H9 (cell line): ENCODE measurements at regions not wholly inside any gene's neighbourhood (a gene's known extent, or its start where the extent isn't known, plus 50 kb on each side); places are given as distances from the start of the nearest gene placed in this dataset.

Source experiments
- DNase-seq: peaks from one replicate; pipeline ENCODE4 v3.0.0-alpha.2; 2017
- H2AFZ ChIP-seq: one replicate; pipeline ENCODE4 v1.6.1; 2013; ENCODE audit warnings: mild to moderate bottlenecking, low read length, control low read depth, moderate library complexity
- H2AK5ac ChIP-seq: 2 replicates; pipeline ENCODE4 v1.6.1; 2013; ENCODE audit warnings: low read length, control low read depth, mixed read lengths; ENCODE audit not compliant: insufficient read length
- H2BK120ac ChIP-seq: one replicate; pipeline ENCODE4 v1.6.1; 2013; ENCODE audit warnings: low read depth, mild to moderate bottlenecking, low read length, control low read depth, inconsistent platforms; ENCODE audit not compliant: poor library complexity, severe bottlenecking
- H2BK12ac ChIP-seq: 2 replicates; pipeline ENCODE4 v1.6.1; 2013; ENCODE audit warnings: low read length, control low read depth, mixed read lengths, low read depth; ENCODE audit not compliant: insufficient read length
- H2BK15ac ChIP-seq: 2 replicates; pipeline ENCODE4 v1.6.1; 2013; ENCODE audit warnings: low read depth, low read length, control low read depth
- H2BK20ac ChIP-seq: one replicate; pipeline ENCODE4 v1.6.1; 2013; ENCODE audit warnings: low read depth, mild to moderate bottlenecking, low read length, control low read depth, inconsistent platforms; ENCODE audit not compliant: poor library complexity, severe bottlenecking
- H2BK5ac ChIP-seq: 2 replicates; pipeline ENCODE4 v1.6.1; 2013; ENCODE audit warnings: low read length, control low read depth, mixed read lengths; ENCODE audit not compliant: insufficient read length
- H3K14ac ChIP-seq: 2 replicates; pipeline ENCODE4 v1.6.1; 2013; ENCODE audit warnings: low read length, control low read depth; ENCODE audit not compliant: insufficient read depth
- H3K18ac ChIP-seq: 2 replicates; pipeline ENCODE4 v1.6.1; 2013; ENCODE audit warnings: low read depth, mild to moderate bottlenecking, mixed read lengths, low read length, control low read depth; ENCODE audit not compliant: insufficient read length
- H3K23ac ChIP-seq: 2 replicates; pipeline ENCODE4 v1.6.1; 2013; ENCODE audit warnings: low read length, control low read depth, mixed read lengths, low read depth; ENCODE audit not compliant: insufficient read length
- H3K23me2 ChIP-seq: 2 replicates; pipeline ENCODE4 v1.6.1; 2013; ENCODE audit warnings: low read depth, mild to moderate bottlenecking, mixed read lengths, low read length, control low read depth; ENCODE audit not compliant: insufficient read length, poor library complexity, severe bottlenecking
- H3K27ac ChIP-seq: 2 replicates; pipeline ENCODE4 v1.5.1; 2013; ENCODE audit warnings: low read length, control low read depth, mixed read lengths, low read depth; ENCODE audit not compliant: insufficient read length
- H3K27me3 ChIP-seq: 2 replicates; pipeline ENCODE4 v1.6.1; 2013; ENCODE audit warnings: low read length, control low read depth, inconsistent platforms; ENCODE audit not compliant: insufficient read depth
- H3K4ac ChIP-seq: 2 replicates; pipeline ENCODE4 v1.6.1; 2013; ENCODE audit warnings: low read depth, mild to moderate bottlenecking, control low read depth, inconsistent platforms, low read length, moderate library complexity
- H3K4me1 ChIP-seq: 2 replicates; pipeline ENCODE4 v1.6.1; 2013; ENCODE audit warnings: low read length, control low read depth, inconsistent platforms; ENCODE audit not compliant: insufficient read depth
- H3K4me2 ChIP-seq: 2 replicates; pipeline ENCODE4 v1.6.1; 2013; ENCODE audit warnings: low read length, control low read depth, mixed read lengths; ENCODE audit not compliant: insufficient read length, insufficient read depth
- H3K56ac ChIP-seq: 2 replicates; pipeline ENCODE4 v1.6.1; 2013; ENCODE audit warnings: low read depth, mild to moderate bottlenecking, mixed read lengths, low read length, control low read depth; ENCODE audit not compliant: insufficient read length
- H3K79me1 ChIP-seq: 2 replicates; pipeline ENCODE4 v1.6.1; 2013; ENCODE audit warnings: low read depth, mild to moderate bottlenecking, moderate library complexity, low read length, control low read depth, inconsistent platforms; ENCODE audit not compliant: insufficient read depth, poor library complexity, severe bottlenecking
- H3K79me2 ChIP-seq: 2 replicates; pipeline ENCODE4 v1.6.1; 2013; ENCODE audit warnings: low read length, control low read depth, inconsistent platforms; ENCODE audit not compliant: insufficient read depth
- H3K9ac ChIP-seq: 2 replicates; pipeline ENCODE4 v1.6.1; 2013; ENCODE audit warnings: low read length, control low read depth, mixed read lengths; ENCODE audit not compliant: insufficient read length; ENCODE audit errors: extremely low read depth
- H3K9me3 ChIP-seq: one replicate; pipeline ENCODE4 v1.6.1; 2013; ENCODE audit warnings: low read depth, low read length, inconsistent platforms; ENCODE audit not compliant: control insufficient read depth
- H3T11ph ChIP-seq: one replicate; pipeline ENCODE4 v1.6.1; 2013; ENCODE audit warnings: mild to moderate bottlenecking, low read length, control low read depth, inconsistent platforms
- H4K20me1 ChIP-seq: one replicate; pipeline ENCODE4 v1.6.1; 2013; ENCODE audit not compliant: control insufficient read depth, insufficient read length, insufficient read depth
- H4K5ac ChIP-seq: 2 replicates; pipeline ENCODE4 v1.6.1; 2013; ENCODE audit warnings: low read depth, mild to moderate bottlenecking, mixed read lengths, low read length, control low read depth; ENCODE audit not compliant: insufficient read length
- H4K8ac ChIP-seq: replicated peaks from 2 replicates; pipeline ENCODE4 v1.6.1; 2013; ENCODE audit warnings: low read length, control low read depth, mixed read lengths, low read depth; ENCODE audit not compliant: insufficient read length
- H4K91ac ChIP-seq: 2 replicates; pipeline ENCODE4 v1.6.1; 2013; ENCODE audit warnings: low read depth, mild to moderate bottlenecking, moderate library complexity, mixed read lengths, low read length, control low read depth; ENCODE audit not compliant: insufficient read length
- H3K27ac Mint-ChIP-seq, 3 experiments: 2 replicates in 2 of 3; 3 replicates in 1 of 3; pipeline ENCODE4 v1.8.0; 2020 to 2021; ENCODE audit warnings: mixed read lengths in 3 of 3, mild to moderate bottlenecking in 1 of 3, moderate library complexity in 1 of 3
- H3K27me3 Mint-ChIP-seq: 2 replicates; pipeline ENCODE4 v1.8.0; 2021; ENCODE audit warnings: low read depth, mild to moderate bottlenecking, moderate library complexity, mixed read lengths
- H3K36me3 Mint-ChIP-seq, 3 experiments: 2 replicates in 2 of 3; 3 replicates in 1 of 3; pipeline ENCODE4 v1.8.0; 2020 to 2021; ENCODE audit warnings: low read depth in 3 of 3, mixed read lengths in 3 of 3; ENCODE audit not compliant: insufficient read depth in 1 of 3
- H3K4me1 Mint-ChIP-seq, 2 experiments: 2 replicates each; pipeline ENCODE4 v1.8.0; 2020; ENCODE audit warnings: mixed read lengths in 2 of 2
- H3K4me3 Mint-ChIP-seq, 2 experiments: 2 replicates in 1 of 2; 3 replicates in 1 of 2; pipeline ENCODE4 v1.8.0; 2020 to 2021; ENCODE audit warnings: mild to moderate bottlenecking in 2 of 2, mixed read lengths in 2 of 2, moderate library complexity in 1 of 2
- H3K9me3 Mint-ChIP-seq, 2 experiments: 2 replicates in 1 of 2; 3 replicates in 1 of 2; pipeline ENCODE4 v1.8.0; 2020; ENCODE audit warnings: mild to moderate bottlenecking in 2 of 2, mixed read lengths in 2 of 2, moderate library complexity in 1 of 2
- CTCF ChIP-seq: fragments of 200-600 bp; sonication (generic); conservative IDR thresholded peaks from 3 replicates; pipeline ENCODE4 v1.8.0; 2021; ENCODE audit warnings: antibody characterized with exemption, mild to moderate bottlenecking
- WGBS: extraction: QIAGEN DNeasy Blood & Tissue Kit; methylation state at CpG from one replicate; pipeline ENCODE4 v1.1.7; 2013; ENCODE audit warnings: missing lambda C conversion rate, low lambda C conversion rate, mixed read lengths; ENCODE audit not compliant: insufficient read length; ENCODE audit errors: extremely low coverage; 5-methylcytosine and 5-hydroxymethylcytosine counted together

GRCh38 chr7:3175285-3175902 is 125.7 kb upstream of the SDK1 start:
- no CpG with 5 or more reads among the region's 9 CpGs for WGBS
- Histone ChIP-seq H4K5ac (no peak overlapping the region), H2AK5ac (no peak overlapping the region), H3K27me3 (no peaks in the 10 kb centered on the region), H3K9me3 (no peaks in the 10 kb centered on the region), H3K23me2 (no peaks in the 10 kb centered on the region), H3K4me1 (peaks cover 2% of the 10 kb centered on the region; the same call in 1 of the 2 replicates), H3K4me2 (no peak overlapping the region), H2BK20ac (no peak overlapping the region), H3K18ac (no peak overlapping the region), H2BK5ac (no peak overlapping the region), H3K27ac (no peak overlapping the region), H2BK15ac (no peak overlapping the region), H3T11ph (no peak overlapping the region), H3K9ac (no peak overlapping the region), H3K79me1 (no peaks in the 10 kb centered on the region), H4K91ac (no peak overlapping the region), H3K79me2 (no peaks in the 10 kb centered on the region), H4K20me1 (no peaks in the 10 kb centered on the region), H4K8ac (no peak overlapping the region), H2AFZ (no peak overlapping the region), H2BK12ac (no peak overlapping the region), H3K4ac (no peak overlapping the region), H3K14ac (no peak overlapping the region; the same call in 1 of the 2 replicates), H3K56ac (no peak overlapping the region), H2BK120ac (no peak overlapping the region), H3K23ac (no peak overlapping the region)
- no peak for DNase-seq
- peaks cover 6 to 9% of the 10 kb centered on the region in 2 experiments for H3K9me3 Mint-ChIP-seq
- TF ChIP-seq CTCF: no peak
- peaks cover 2 to 6% (median 4%) of the 10 kb centered on the region in 3 experiments; a peak in 5 of 7 replicates for H3K36me3 Mint-ChIP-seq
- H3K27me3 Mint-ChIP-seq: peaks cover 1% of the 10 kb centered on the region
- H3K4me3 Mint-ChIP-seq: no peak overlapping the region
- peaks cover 16 to 17% of the 10 kb centered on the region in 2 experiments for H3K4me1 Mint-ChIP-seq
- peak overlapping the region; percentile 28 to 92 (median 69); a peak in 3 of 7 replicates for H3K27ac Mint-ChIP-seq
